PFSK-1 (cell line): ENCODE measurements at regions not wholly inside any gene's neighbourhood (a gene's known extent, or its start where the extent isn't known, plus 50 kb on each side); places are given as distances from the start of the nearest gene placed in this dataset.

Experiments used
- FOXP2 ChIP-seq: optimal IDR thresholded peaks from 2 replicates; pipeline ENCODE3; 2011; ENCODE audit warnings: borderline replicate concordance, control low read depth, inconsistent platforms; ENCODE audit not compliant: insufficient read depth; ENCODE audit errors: extremely low read length, extremely low read depth
- POLR2AphosphoS5 ChIP-seq: IDR thresholded peaks from 2 replicates; pipeline ENCODE4 v1.6.1; 2012; ENCODE audit warnings: low read depth, mild to moderate bottlenecking, control low read depth, low read length, moderate library complexity
- SIN3A ChIP-seq: IDR thresholded peaks from 2 replicates; pipeline ENCODE4 v1.6.1; 2012; ENCODE audit warnings: mild to moderate bottlenecking, low read length, moderate library complexity, borderline replicate concordance; ENCODE audit not compliant: insufficient read depth
- TAF1 ChIP-seq: IDR thresholded peaks from 2 replicates; pipeline ENCODE4 v1.6.1; 2012; ENCODE audit warnings: low read length, control low read depth, borderline replicate concordance; ENCODE audit not compliant: insufficient read depth
- TF ChIP-seq, protein P1 (sequence below), 2 experiments: IDR thresholded peaks; 2 replicates each; pipeline versions ENCODE4 v1.6.1 to v1.8.0; 2011 to 2012; ENCODE audit warnings: low read depth in 2 of 2, low read length in 2 of 2, control low read depth in 1 of 2, inconsistent platforms in 1 of 2, mild to moderate bottlenecking in 1 of 2, moderate library complexity in 1 of 2; ENCODE audit not compliant: insufficient read depth in 1 of 2

DNA sequence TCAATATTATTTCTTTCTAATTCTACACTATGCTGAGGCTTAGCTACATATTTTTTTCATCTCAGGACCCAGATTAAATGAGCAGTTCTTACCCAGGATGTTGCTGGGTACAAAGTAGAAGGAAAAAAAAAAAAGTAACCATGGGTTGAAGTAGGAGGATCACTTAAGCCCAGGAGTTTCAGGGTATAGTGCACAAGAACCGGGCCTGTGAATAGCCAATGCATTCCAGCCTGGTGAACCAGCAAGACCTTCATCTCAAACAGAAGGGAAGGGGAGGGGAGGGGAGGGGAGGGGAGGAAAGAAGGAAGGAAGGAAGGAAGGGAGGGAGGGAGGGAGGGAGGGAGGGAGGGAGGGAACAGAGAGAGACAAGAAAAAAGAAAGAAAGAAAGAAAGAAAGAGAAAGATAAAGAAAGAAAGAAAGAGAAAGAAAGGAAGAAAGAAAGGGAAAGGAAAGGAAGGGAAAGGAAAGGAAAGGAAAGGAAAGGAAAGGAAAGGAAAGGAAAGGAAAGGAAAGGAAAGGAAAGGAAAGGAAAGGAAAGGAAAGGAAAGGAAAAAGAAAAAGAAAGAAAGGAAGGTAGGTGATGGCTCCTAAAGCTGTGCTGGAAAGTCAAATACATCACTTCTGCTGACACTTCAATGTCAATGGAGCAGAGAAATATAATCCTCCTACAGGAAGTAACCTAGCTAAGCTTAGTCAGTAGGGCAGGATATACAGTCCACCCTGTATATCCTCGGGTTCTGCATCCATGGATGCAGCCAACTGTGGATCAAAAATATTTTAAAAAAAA is 206.8 kb upstream of the TGFBR2 start:
- TF ChIP-seq, protein P1, sequence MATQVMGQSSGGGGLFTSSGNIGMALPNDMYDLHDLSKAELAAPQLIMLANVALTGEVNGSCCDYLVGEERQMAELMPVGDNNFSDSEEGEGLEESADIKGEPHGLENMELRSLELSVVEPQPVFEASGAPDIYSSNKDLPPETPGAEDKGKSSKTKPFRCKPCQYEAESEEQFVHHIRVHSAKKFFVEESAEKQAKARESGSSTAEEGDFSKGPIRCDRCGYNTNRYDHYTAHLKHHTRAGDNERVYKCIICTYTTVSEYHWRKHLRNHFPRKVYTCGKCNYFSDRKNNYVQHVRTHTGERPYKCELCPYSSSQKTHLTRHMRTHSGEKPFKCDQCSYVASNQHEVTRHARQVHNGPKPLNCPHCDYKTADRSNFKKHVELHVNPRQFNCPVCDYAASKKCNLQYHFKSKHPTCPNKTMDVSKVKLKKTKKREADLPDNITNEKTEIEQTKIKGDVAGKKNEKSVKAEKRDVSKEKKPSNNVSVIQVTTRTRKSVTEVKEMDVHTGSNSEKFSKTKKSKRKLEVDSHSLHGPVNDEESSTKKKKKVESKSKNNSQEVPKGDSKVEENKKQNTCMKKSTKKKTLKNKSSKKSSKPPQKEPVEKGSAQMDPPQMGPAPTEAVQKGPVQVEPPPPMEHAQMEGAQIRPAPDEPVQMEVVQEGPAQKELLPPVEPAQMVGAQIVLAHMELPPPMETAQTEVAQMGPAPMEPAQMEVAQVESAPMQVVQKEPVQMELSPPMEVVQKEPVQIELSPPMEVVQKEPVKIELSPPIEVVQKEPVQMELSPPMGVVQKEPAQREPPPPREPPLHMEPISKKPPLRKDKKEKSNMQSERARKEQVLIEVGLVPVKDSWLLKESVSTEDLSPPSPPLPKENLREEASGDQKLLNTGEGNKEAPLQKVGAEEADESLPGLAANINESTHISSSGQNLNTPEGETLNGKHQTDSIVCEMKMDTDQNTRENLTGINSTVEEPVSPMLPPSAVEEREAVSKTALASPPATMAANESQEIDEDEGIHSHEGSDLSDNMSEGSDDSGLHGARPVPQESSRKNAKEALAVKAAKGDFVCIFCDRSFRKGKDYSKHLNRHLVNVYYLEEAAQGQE (IDR thresholded peaks at IDR 0.05; ENCODE audit: insufficient read depth in 1 of 2, low read depth in 2 of 2, low read length in 2 of 2), result no peak
- TF ChIP-seq POLR2AphosphoS5 (no peak), TAF1 (no peak), FOXP2 (no peak), SIN3A (no peak)

DNA sequence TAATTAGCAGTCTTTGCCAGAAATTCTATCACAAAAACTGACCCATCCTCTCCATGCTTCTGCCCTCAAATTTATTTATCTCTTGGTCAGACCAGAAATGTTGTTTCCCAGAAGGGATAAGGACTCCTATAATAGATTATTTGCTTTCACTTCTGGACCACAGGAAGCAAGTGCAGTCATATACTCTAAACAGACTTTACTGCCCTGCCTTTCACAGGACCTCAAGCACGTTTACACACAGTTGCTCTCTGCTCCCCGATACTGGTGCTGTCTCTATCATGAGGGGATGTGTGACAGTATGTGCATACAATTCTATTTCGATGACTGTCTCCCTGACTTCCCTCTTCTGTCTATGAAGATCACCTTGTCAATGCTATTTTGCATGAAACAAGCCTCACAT is 205.5 kb upstream of the TGFBR2 start:
- TF ChIP-seq POLR2AphosphoS5, result no peak
- TF ChIP-seq, protein P1 (IDR thresholded peaks at IDR 0.05; ENCODE audit: insufficient read depth in 1 of 2, low read depth in 2 of 2, low read length in 2 of 2), result no peak

DNA sequence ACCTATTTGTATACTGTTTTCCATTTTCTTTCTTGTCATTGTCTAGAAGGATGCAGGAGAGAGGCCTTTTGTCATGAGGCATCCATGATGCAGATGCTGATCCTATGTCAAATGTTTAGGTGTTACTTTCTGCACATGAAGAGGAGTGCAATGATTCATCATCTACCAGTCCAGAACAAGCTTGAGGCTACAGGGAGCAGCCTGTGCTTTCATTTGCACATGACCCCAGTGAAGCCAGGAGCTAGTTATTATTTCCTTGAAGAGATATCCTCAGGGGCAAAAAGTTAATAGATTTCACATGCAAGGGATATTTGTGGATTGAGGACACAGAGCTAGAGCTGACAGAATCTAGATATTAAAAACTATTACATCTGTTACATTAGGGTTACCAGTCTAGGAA is 204.4 kb upstream of the TGFBR2 start:
- TF ChIP-seq, protein P1 (IDR thresholded peaks at IDR 0.05; ENCODE audit: insufficient read depth in 1 of 2, low read depth in 2 of 2, low read length in 2 of 2), result no peak
- no peak for TF ChIP-seq POLR2AphosphoS5
- no peak for TF ChIP-seq SIN3A
- no peak for TF ChIP-seq FOXP2
- no peak for TF ChIP-seq TAF1

DNA sequence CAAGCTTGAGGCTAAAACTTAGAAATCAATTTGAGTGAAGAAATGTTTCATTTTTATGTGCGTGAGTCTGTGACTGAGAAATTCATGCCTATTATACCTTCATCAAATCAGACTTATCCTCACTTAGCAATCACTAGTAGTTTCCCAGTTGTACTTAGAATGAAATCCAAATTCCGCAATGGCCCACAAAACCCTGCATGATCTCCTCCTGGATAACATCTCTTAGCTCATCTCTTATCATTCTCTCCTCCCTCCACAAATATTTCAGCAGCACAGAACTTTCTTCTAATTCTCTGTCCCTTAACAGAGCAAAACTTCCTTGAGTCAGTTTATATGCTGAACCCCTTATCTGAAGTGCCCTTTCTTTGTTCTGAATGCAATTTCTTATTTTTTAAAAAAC is 198.8 kb upstream of the TGFBR2 start:
- TF ChIP-seq FOXP2, result no peak
- TF ChIP-seq POLR2AphosphoS5, result no peak
- no peak for TF ChIP-seq TAF1
- TF ChIP-seq SIN3A, result no peak
- TF ChIP-seq, protein P1 (IDR thresholded peaks at IDR 0.05; ENCODE audit: insufficient read depth in 1 of 2, low read depth in 2 of 2, low read length in 2 of 2), result no peak
